DMS 273 treated with DMSO at 0.1 percent for 48 hours (cell line): ENCODE measurements at regions not wholly inside any gene's neighbourhood (a gene's known extent, or its start where the extent isn't known, plus 50 kb on each side); places are given as distances from the start of the nearest gene placed in this dataset.
A peak's percentile ranks its signal among the peaks of the same experiment; 100 is the strongest.

Experiments used
- DNase-seq: peaks from one replicate; lab custom pipeline; 2025; lab: John Stamatoyannopoulos, UW

DNA sequence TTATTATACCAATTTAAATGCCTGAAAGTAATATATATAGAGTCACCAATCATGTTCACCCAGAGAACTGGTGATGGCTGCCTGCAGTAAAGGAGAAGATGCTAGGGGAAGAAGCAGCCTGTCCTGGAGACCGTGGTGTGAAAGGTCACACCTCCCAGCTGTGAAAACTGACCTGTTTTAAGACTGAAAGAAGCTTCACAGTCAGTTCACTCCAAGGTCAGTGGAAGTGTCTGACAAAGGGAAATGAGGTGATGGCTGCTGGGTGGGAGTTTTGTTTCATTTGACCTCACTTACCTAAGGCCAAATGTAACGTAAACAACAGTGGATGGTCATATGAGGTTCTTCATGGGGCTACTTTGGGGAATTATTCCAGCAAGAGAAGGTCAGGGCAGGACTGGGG, 352.1 kb upstream of the GATB start:
- no peak for DNase-seq

- no peak for DNase-seq
Observed at GRCh38 chr4:152112190-152112589, 351.4 kb upstream of the GATB start.

DNA sequence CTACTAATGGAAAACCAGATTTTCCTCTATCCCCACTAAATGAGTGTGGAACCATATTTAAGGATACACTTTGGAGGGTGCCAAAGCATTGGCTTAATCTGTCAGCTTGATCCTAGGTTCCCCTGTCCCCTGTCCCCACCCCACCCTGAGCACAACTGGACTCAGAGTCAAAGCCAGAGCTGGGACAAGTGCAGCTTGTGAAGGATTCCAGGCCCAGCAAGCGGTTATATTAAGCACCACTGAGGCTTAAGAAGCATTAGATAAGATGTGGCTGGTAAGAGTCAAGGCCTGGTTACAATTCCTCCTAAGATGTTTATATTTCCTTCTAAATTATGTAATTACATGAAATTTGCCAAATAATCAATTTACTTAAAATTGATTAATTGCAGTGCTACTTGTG, 350.0 kb upstream of the GATB start:
- no peak for DNase-seq

DNA sequence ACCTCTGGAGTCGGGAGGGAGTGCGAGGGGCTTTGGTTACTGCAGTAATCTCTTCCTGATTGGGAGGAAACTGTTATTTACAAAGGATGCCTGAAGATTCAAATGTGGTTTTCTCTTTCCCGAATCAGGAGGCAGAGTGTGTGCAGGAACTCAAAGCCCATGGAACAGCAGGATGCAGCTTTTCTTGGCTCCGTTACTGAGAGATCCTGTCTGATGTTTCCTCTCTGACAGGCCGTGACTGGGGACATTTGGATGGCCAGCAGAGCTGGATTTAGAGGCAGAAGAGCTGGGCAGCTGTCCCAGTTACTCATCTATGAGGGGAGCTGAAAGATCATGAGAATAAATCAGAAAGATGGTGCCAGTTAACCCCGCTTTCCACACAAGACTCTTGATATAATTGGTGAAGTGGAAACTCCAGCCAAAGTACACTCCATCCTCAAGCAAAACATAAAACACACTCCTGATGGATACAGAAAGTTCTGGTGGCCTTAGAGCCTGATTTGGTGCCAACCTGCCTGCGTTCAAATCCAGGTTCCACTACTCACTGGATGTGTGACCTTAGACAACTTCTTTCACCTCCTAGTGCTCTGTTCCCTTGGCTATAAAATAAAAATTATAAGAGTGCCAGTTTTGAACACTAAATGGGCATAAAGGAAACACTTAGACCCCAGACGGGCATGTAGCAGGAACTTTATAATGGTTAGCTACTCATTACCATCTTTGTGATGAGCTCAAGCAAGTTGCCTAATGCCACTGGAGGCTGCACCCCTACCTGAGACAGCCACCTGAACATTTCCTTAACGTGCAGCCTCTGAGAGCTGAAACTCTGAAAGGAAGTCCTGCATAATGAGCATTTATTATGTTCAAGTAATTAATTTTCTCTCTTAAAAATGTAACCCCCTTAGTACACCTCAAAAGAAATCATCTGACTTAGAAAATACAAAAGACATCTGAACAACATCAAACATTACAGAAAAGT, 349.0 kb upstream of the GATB start:
- no peak for DNase-seq

DNA sequence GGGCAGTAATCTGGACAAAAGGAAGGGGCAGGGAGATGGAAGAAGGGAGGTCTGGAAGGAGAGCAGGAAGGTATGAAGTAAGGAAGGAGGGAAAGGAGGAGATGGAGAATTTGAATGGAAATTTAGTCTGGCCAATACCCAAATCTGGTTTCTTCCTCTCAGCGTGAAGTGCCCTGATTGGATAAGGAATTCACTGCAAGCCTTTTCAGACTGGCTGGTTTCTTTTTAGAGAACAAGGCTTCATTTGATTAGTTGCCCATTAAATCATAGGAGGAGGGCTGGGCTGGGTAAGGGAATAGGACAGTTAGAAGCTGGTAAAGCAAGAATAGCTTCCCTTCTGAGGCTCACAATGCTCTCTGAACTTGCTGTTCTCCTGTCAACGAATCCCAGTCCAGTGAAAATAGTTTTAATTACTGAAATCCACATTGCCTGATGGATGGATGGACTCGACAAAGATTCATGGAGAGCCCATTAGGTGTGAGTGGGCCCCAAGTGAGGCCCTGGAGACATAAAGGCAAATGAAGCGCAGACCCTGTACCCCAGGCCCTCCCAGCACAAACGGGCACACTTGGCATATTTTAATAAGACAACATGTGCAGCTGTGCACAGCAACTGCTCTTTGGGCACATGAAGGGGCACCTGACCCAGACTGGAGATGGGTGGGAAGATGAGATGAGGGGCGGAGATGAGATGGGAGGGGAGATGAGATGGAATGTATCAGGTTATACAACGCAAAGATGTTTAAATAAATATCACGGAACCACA, 347.1 kb upstream of the GATB start:
- DNase-seq = no peak

DNA sequence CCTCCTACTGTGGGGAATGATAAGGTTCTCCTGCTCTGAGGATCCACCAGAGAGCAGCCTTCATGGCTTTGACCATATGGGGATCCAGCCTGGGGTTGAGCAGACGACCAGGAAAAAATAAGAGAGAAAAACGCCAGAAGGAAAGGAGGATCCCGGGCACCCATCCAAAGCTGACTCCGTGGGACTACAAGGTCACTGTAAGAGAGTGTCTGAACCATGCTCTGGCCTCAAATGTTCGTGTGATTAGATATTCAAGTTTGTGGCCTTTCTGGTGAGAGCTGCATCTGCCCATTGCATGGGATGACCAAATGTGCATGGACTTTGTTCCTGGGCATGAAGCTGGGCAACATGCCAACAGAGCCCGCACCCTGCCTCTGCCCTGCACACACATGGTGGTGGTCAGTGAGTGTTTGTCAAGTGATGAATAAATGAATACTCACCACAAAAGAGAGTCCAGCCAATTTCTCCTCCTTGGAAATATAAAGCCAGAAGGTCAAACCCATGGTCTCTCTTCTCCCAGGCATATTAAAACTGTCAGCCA, 346.0 kb upstream of the GATB start:
- peak; percentile 47 for DNase-seq

DNA sequence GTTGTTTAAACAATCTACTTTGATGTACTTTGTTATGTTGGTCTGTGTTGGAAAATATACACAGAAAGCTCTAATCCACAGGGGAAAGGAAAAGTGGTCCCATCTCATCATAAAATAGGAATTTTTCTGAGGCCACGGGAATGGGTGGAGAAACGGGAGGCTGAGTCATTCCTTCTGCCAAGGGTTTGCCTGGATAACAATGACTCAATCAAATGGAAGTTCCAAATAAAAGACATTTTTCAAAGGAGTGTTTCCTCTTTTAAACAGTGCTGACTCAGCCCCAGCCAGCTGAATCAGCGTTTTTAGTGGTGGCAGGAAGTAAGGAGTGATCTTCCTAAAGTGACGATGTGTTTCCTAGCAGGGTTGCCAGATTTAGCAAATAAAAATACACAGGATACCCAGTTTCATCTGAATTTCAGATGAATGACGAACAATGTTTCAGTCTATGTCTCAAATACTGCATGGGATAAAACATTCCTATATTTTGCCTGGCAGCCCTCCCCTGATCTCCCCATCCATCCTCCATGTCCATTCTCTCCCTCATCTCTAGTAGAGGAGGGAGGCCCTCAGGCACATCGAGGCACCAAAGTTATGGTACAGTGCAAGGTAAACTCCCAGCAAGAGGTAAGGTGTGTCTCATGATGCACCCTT, 345.4 kb upstream of the GATB start:
- DNase-seq = no peak

- DNase-seq = no peak
Observed at GRCh38 chr4:152104901-152105357, 344.1 kb upstream of the GATB start.

- DNase-seq = no peak
Observed at GRCh38 chr4:152104356-152104755, 343.5 kb upstream of the GATB start.

- no peak for DNase-seq
Observed at GRCh38 chr4:152103181-152103901, 342.5 kb upstream of the GATB start.

DNA sequence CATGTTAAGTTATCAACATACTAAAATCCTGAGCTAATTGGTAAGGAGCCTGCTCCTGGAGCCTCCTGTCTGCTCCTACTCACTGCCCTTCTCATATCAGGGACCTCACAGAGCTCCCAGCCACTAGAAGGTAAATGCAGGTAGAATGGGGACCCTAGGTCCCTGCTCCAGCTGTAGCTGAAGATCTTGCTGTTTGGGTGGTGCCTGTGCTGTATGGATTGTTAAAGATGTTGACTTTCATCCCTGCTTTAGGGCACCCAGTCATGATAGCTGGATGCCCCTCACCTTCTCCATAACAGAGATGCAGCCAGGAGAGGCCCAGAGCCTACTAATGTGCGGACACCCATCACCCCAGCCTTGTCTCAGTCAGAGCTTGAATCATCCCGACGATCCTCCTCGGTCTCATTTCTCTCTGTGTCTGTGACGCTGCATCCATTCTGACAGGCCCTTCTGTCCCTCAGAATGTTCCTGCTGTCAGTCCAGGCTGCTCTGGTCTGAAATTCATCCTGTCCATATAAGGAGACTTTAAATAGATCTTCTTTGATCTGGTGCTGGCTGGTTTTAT, 341.7 kb upstream of the GATB start:
- DNase-seq = no peak

DNA sequence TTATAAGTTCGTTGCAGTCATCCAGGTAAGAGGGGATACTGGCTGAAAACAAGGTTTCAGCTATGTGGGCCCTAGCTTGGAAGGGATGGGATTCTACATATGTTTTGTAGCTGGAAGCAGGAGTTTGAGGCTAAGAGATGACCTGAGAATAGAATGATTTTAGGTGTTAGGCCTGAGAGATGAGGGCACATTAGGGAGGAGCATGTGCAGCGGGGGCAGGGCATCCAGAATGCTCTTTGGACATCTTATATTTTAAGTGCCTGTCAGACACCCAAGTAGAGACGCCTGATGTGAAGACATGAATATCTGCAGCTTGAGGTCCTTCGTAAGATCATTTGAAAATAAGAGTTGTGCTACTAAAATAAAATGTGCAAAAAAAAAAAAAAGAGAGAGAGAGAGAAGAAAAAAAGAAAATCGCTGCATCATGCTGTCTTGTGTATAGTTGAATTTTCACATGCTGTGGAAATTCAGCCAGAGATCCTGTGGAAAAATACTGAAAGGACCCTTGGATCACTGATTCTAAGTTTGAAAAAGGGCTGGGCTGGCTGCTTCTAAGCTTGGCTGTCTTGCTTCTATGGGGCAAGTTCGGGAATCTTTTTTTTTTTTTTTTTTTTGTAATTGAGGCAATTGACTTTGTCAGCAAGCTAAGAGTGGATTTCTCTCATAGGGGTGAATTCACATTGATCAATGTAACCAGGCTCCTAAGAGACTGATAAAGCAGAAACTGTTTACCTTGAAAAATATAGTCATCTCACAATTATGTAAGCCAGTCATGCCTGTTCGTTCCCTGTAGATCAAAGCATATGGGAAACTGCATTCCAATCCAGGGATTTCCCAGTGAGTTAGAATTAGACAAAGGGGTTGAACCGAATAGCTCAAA, 341.0 kb upstream of the GATB start:
- no peak for DNase-seq

GRCh38 chr4:152100379-152101201, 339.8 kb upstream of the GATB start:
- DNase-seq = no peak

GRCh38 chr4:152099981-152100378, 339.2 kb upstream of the GATB start:
- no peak for DNase-seq

DNA sequence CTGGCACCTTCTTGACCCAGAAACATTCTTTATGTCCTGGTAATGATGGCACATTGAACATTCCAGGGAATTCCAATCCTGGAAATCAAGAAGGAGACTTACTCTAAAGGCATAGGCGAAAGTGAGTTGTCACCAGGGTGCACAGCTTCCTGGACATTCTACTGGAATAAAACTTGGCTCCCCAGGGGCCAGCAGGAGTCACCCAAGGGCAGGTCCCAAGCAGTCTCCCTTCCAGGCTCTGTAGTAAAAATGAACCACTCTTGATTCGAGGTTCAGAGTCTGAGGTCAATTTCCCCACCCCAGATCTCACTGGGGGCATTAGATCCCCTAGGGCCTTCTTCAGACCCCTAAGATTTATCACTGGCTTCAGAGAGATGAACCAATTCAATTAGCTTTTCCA, 338.7 kb upstream of the GATB start:
- no peak for DNase-seq

DNA sequence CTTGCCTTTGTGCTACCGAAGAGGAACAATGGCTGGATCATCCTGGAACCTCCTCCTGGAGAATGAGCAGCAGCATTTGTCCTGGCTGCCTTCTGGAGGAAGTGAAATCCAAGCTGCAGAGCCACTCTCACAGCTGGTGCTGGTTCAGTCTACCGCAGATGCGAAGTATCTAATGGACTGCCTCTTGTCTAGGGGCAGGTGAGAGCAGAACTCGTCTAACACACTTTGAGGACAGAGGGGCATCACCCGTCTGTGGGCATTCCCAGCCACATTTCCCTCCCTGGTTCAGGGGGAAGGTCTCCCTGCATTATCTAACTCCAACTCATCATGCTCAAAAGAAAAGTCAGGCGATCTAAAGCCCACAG, 338.2 kb upstream of the GATB start:
- no peak for DNase-seq

DNA sequence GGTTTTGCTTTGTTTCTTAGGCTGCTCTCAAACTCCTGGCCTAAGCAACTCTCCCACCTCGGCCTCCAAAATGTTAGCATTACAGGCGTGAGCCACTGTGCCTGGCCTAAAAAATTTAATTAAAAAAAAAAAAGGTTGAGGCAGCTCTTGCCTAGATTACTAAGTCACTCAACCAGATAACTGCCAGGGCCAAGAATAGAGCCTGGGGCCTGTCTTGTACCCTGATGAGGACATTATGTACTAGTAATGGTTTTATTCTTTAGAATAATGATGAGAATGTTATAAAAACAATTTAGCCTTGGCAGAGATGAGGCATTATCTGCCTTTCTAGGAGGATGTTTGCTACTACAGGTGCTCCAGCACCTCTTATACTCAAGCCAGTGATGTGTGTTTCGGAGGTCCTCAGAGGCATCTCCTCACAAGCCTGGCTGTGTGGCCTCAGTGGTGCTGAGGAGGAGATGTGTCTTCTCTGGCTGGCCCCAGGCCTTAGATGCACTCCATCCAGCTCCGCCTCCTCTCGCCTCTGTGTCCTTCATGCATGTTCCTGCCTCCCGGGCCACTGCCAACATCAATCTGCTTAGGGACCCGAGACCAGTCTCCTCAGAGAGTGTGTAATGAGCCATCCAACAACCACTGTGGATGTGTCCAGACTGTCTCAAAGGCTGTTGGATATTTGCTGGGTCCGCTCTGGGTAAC, 337.7 kb upstream of the GATB start:
- no peak for DNase-seq

DNA sequence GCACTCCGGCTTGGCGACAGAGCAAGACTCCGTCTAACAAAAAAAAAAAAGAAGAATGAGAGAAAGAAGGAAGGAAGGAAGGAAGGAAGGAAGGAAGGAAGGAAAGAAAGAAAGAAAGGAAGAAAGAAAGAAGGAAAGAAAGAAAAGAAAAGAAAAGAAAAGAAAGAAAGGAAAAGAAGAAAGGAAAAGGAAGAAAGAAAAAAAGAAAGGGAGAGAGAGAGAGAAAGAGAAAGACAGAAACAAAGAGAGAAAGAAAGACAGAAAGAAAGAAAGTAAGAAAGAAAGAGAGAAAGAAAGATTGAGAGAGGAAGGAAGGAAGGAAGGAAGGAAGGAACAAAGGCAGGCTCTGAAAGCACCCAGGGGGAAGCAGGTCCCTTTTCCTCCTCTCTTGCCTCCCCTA, 336.6 kb upstream of the GATB start:
- DNase-seq = no peak

DNA sequence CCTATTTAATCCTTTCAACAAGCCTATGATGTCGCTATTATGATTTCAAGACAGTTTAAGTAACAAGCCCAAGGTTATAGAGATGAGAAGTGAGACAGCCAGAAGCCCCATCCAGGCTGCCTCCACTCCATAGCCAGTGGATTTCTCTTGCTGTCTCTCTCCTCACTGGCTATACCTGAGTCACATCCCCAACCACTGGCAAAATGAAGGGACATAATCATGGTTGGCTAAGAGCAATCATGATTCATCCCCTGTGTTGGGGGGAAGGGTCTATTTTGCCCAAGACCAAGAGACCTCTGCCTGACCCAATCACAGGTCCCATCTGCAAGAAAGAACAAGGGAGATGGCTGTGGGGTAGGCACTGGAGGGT, 334.9 kb upstream of the GATB start:
- no peak for DNase-seq
